ENCODE measurements at regions not wholly inside any gene's neighbourhood (a gene's known extent, or its start where the extent isn't known, plus 50 kb on each side); places are given as distances from the start of the nearest gene placed in this dataset.

DNA sequence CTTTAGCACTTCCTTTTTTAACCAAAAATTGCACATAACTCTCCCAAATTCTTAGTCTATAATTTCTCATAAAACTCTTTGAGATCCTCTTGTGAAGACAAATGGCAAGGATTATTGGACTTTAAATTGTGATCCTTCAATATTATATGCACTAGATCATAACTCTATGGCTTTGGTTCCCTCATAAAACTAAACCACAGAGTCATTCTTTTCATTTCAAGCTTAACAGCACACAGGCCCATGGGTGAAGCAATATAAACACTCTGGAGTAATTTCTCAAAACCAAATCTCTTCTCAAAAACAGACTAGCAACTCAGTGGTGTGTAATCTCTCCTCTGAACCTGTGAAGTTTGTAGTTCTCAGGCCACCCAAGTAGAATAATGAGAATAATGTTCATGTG is 171.0 kb upstream of the NECTIN3 start:
- peak; percentile 44 for DNase-seq
- Histone ChIP-seq H3K4me1 (ENCODE audit: control insufficient read depth, insufficient read depth, low read depth, low read length) (no peaks in the 10 kb centered on the region), H2BK12ac (ENCODE audit: low read length in 2 of 2) (no peak overlapping the region)

DNA sequence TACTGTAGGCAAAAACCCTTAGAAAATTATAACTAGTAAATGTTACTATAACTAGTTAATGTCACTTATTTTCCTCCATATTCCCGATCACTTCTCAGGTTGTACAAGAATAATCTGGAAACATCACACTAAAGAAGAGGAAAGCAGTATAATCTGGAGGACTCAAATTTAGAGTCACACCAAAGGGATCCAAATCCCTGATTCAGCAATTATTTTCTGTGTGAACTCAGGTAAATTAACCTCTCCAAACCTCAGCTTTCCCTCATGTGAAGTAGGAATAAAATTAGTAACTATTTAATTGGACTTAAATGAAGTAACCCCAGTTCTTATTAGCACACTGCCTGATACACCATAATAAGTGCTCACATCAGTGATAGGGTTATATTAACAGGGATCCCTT is 170.1 kb upstream of the NECTIN3 start:
- no peak overlapping the region for H3K4me3 ChIP-seq (ENCODE audit: insufficient read depth in 1 of 2, low read depth in 1 of 2, low read length in 2 of 2)
- no peak overlapping the region for H3K23ac ChIP-seq (ENCODE audit: low read length in 2 of 2)
- no peak overlapping the region for H2BK12ac ChIP-seq (ENCODE audit: low read length in 2 of 2)
- H2AFZ ChIP-seq (ENCODE audit: low read depth, low read length), result no peak overlapping the region
- no peak overlapping the region for H3K14ac ChIP-seq (ENCODE audit: low read length in 2 of 2)
- H4K8ac ChIP-seq (ENCODE audit: low read length), result no peak overlapping the region
- no peak for DNase-seq
- H3K4me2 ChIP-seq (ENCODE audit: low read length, poor library complexity, severe bottlenecking), result no peak overlapping the region
- no peak overlapping the region for H3K27ac ChIP-seq (ENCODE audit: low read length, poor library complexity, severe bottlenecking)
- H2BK120ac ChIP-seq (ENCODE audit: low read depth, low read length), result no peak overlapping the region
- no peak overlapping the region for H2AK5ac ChIP-seq (ENCODE audit: low read length, severe bottlenecking)
- no peaks in the 10 kb centered on the region for H3K4me1 ChIP-seq (ENCODE audit: control insufficient read depth, insufficient read depth, low read depth, low read length)
- no peak overlapping the region for H3K9ac ChIP-seq (ENCODE audit: low read length)
- no peak overlapping the region for H2BK15ac ChIP-seq (ENCODE audit: low read depth, poor library complexity, severe bottlenecking)
- H2BK5ac ChIP-seq (ENCODE audit: low read depth, low read length, poor library complexity, severe bottlenecking), result no peak overlapping the region
- H3K27me3 ChIP-seq (ENCODE audit: control insufficient read depth in 1 of 2, insufficient read depth in 1 of 2, low read length in 2 of 2), result no peaks in the 10 kb centered on the region
- no peaks in the 10 kb centered on the region for H3K36me3 ChIP-seq (ENCODE audit: control insufficient read depth in 1 of 2, insufficient read depth in 2 of 2, low read depth in 1 of 2, low read length in 2 of 2)
- no peak overlapping the region for H3K18ac ChIP-seq (ENCODE audit: low read depth in 1 of 2, low read length in 2 of 2)
- H3K4ac ChIP-seq (ENCODE audit: low read depth in 1 of 2, low read length in 2 of 2), result no peak overlapping the region
- no peak overlapping the region for H4K91ac ChIP-seq (ENCODE audit: low read length)
- 100% methylated on average over 1 of the region's 1 CpG for WGBS
- no peaks in the 10 kb centered on the region for H3K9me3 ChIP-seq (ENCODE audit: control insufficient read depth, low read length)
- H3K79me1 ChIP-seq (replicated peaks; ENCODE audit: low read length, poor library complexity, severe bottlenecking), result no peaks in the 10 kb centered on the region

More for the DNA sequence above, 171.0 kb upstream of the NECTIN3 start:
- Histone ChIP-seq H3K36me3 (ENCODE audit: control insufficient read depth in 1 of 2, insufficient read depth in 2 of 2, low read depth in 1 of 2, low read length in 2 of 2) (no peaks in the 10 kb centered on the region), H3K23ac (ENCODE audit: low read length in 2 of 2) (no peak overlapping the region), H3K27me3 (ENCODE audit: control insufficient read depth in 1 of 2, insufficient read depth in 1 of 2, low read length in 2 of 2) (no peaks in the 10 kb centered on the region), H3K4me2 (ENCODE audit: low read length, poor library complexity, severe bottlenecking) (no peak overlapping the region), H3K18ac (ENCODE audit: low read depth in 1 of 2, low read length in 2 of 2) (no peak overlapping the region), H3K27ac (ENCODE audit: low read length, poor library complexity, severe bottlenecking) (no peak overlapping the region), H4K8ac (ENCODE audit: low read length) (no peak overlapping the region), H2AK5ac (ENCODE audit: low read length, severe bottlenecking) (no peak overlapping the region), H2BK120ac (ENCODE audit: low read depth, low read length) (no peak overlapping the region), H2BK5ac (ENCODE audit: low read depth, low read length, poor library complexity, severe bottlenecking) (no peak overlapping the region), H2AFZ (ENCODE audit: low read depth, low read length) (no peak overlapping the region), H3K4me3 (ENCODE audit: insufficient read depth in 1 of 2, low read depth in 1 of 2, low read length in 2 of 2) (no peak overlapping the region), H2BK15ac (ENCODE audit: low read depth, poor library complexity, severe bottlenecking) (no peak overlapping the region), H4K91ac (ENCODE audit: low read length) (no peak overlapping the region), H3K79me1 (replicated peaks; ENCODE audit: low read length, poor library complexity, severe bottlenecking) (no peaks in the 10 kb centered on the region), H3K14ac (ENCODE audit: low read length in 2 of 2) (no peak overlapping the region), H3K9me3 (ENCODE audit: control insufficient read depth, low read length) (no peaks in the 10 kb centered on the region), H3K4ac (ENCODE audit: low read depth in 1 of 2, low read length in 2 of 2) (no peak overlapping the region), H3K9ac (ENCODE audit: low read length) (no peak overlapping the region)

DNA sequence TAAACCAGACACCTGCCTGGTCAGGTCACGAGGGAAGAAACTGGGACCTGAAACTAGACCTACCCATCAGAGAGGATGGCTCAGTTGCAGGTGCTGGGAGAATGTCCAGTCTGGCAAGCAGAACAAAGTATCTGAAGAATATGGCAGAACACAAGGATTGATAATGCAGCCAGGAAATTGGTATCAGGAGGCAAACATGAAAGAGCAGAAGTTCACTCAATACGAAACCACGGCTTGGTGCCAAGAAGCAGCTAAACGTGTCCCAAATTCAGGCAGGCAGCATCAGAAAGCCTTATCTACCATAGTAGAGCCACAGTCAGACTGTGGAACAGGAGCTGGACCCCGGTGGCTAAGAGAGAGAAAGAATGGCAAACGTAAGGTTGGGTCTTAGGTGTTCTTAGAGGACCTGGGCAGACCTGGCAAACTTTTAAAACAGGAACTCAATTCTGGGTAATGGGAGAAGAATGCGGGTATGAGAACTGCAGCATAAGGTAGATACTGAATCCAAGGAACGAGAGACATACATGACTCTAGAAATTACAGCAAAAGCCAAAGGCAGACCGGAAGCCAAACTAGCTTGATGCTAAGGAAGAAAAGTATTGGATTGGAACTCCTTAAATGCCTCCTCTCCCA is 169.0 kb upstream of the NECTIN3 start:
- Histone ChIP-seq H3K36me3 (ENCODE audit: control insufficient read depth in 1 of 2, insufficient read depth in 2 of 2, low read depth in 1 of 2, low read length in 2 of 2) (no peaks in the 10 kb centered on the region), H3K4me1 (ENCODE audit: control insufficient read depth, insufficient read depth, low read depth, low read length) (no peaks in the 10 kb centered on the region), H3K4ac (ENCODE audit: low read depth in 1 of 2, low read length in 2 of 2) (no peak overlapping the region), H3K18ac (ENCODE audit: low read depth in 1 of 2, low read length in 2 of 2) (no peak overlapping the region), H2AFZ (ENCODE audit: low read depth, low read length) (no peak overlapping the region), H3K27ac (ENCODE audit: low read length, poor library complexity, severe bottlenecking) (no peak overlapping the region), H2BK15ac (ENCODE audit: low read depth, poor library complexity, severe bottlenecking) (no peak overlapping the region), H3K79me1 (replicated peaks; ENCODE audit: low read length, poor library complexity, severe bottlenecking) (no peaks in the 10 kb centered on the region), H3K27me3 (ENCODE audit: control insufficient read depth in 1 of 2, insufficient read depth in 1 of 2, low read length in 2 of 2) (no peaks in the 10 kb centered on the region), H2BK120ac (ENCODE audit: low read depth, low read length) (no peak overlapping the region), H3K9ac (ENCODE audit: low read length) (no peak overlapping the region), H3K4me2 (ENCODE audit: low read length, poor library complexity, severe bottlenecking) (no peak overlapping the region), H2BK5ac (ENCODE audit: low read depth, low read length, poor library complexity, severe bottlenecking) (no peak overlapping the region), H3K14ac (ENCODE audit: low read length in 2 of 2) (no peak overlapping the region), H3K9me3 (ENCODE audit: control insufficient read depth, low read length) (no peaks in the 10 kb centered on the region), H2AK5ac (ENCODE audit: low read length, severe bottlenecking) (no peak overlapping the region), H3K23ac (ENCODE audit: low read length in 2 of 2) (no peak overlapping the region), H2BK12ac (ENCODE audit: low read length in 2 of 2) (no peak overlapping the region), H4K91ac (ENCODE audit: low read length) (no peak overlapping the region), H3K4me3 (ENCODE audit: insufficient read depth in 1 of 2, low read depth in 1 of 2, low read length in 2 of 2) (no peak overlapping the region), H4K8ac (ENCODE audit: low read length) (no peak overlapping the region)
- WGBS, result 93% methylated on average over 9 of the region's 9 CpGs
- DNase-seq, result no peak

DNA sequence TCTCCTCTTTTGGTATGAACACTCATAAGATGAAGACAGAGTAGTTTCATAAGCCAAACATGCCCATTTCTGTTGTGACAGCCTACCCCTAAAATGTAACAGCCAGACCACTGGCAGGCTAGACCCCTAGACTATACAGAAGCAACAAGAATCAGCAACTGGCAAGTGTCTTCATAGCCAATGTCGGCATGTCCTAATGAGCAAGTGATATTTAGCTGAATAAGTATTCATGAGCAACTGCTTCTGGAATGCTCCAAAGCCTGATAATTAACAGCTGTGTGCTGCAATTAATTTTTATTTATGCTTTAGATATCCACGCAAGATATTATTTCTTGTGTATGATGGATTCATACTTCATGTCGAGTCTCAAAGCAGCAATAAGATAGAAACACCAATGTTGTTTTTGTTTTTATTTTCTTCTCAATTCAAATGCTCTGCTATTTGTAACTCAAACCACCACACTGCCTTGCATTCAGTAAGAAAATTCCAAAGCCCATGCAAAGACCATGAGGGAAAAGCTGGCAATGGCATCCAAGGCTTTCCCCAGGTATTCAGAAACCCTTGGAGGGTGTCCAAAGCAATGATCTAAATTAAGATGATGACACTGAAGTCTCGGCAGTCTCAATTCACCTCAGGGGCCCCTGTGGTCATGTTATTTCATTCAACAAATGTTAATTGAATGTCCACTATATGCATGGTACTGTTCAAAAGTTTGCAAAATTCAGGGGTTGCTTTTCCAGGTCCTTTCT is 167.7 kb upstream of the NECTIN3 start:
- Histone ChIP-seq H4K91ac (ENCODE audit: low read length) (no peak overlapping the region), H3K4me2 (ENCODE audit: low read length, poor library complexity, severe bottlenecking) (no peak overlapping the region), H3K14ac (ENCODE audit: low read length in 2 of 2) (no peak overlapping the region), H3K27ac (ENCODE audit: low read length, poor library complexity, severe bottlenecking) (no peak overlapping the region), H3K36me3 (ENCODE audit: control insufficient read depth in 1 of 2, insufficient read depth in 2 of 2, low read depth in 1 of 2, low read length in 2 of 2) (no peaks in the 10 kb centered on the region), H3K4me3 (ENCODE audit: insufficient read depth in 1 of 2, low read depth in 1 of 2, low read length in 2 of 2) (no peak overlapping the region), H4K8ac (ENCODE audit: low read length) (no peak overlapping the region), H3K9me3 (ENCODE audit: control insufficient read depth, low read length) (no peaks in the 10 kb centered on the region), H2AFZ (ENCODE audit: low read depth, low read length) (no peak overlapping the region), H3K79me1 (replicated peaks; ENCODE audit: low read length, poor library complexity, severe bottlenecking) (no peaks in the 10 kb centered on the region), H2BK5ac (ENCODE audit: low read depth, low read length, poor library complexity, severe bottlenecking) (no peak overlapping the region), H3K9ac (ENCODE audit: low read length) (no peak overlapping the region), H2BK15ac (ENCODE audit: low read depth, poor library complexity, severe bottlenecking) (no peak overlapping the region), H2BK120ac (ENCODE audit: low read depth, low read length) (no peak overlapping the region), H3K4ac (ENCODE audit: low read depth in 1 of 2, low read length in 2 of 2) (no peak overlapping the region), H3K4me1 (ENCODE audit: control insufficient read depth, insufficient read depth, low read depth, low read length) (no peaks in the 10 kb centered on the region), H3K27me3 (ENCODE audit: control insufficient read depth in 1 of 2, insufficient read depth in 1 of 2, low read length in 2 of 2) (no peaks in the 10 kb centered on the region), H3K23ac (ENCODE audit: low read length in 2 of 2) (no peak overlapping the region), H3K18ac (ENCODE audit: low read depth in 1 of 2, low read length in 2 of 2) (no peak overlapping the region), H2BK12ac (ENCODE audit: low read length in 2 of 2) (no peak overlapping the region), H2AK5ac (ENCODE audit: low read length, severe bottlenecking) (no peak overlapping the region)
- no peak for DNase-seq
- WGBS, result 95% methylated on average over 2 of the region's 4 CpGs

Data from mesenchymal stem cell (in vitro differentiated cells and primary cell).